Hepatic stellate cell (primary cell): ENCODE measurements at regions not wholly inside any gene's neighbourhood (a gene's known extent, or its start where the extent isn't known, plus 50 kb on each side); places are given as distances from the start of the nearest gene placed in this dataset.
"Not testable (repeated sequence)": the region's sequence is repeated elsewhere in the genome, so short reads cannot be mapped to it uniquely, and the experiment has no call there.

Source experiments
- DNase-seq: peaks from one replicate; pipeline ENCODE4 v3.0.0; 2011; ENCODE audit warnings: low spot score

GRCh38 chr6:3921663-3922062 lies 72.5 kb downstream of the FAM50B start:
- DNase-seq, result no peak

- not testable (repeated sequence) for DNase-seq
These were observed 73.4 kb downstream of the FAM50B start for GRCh38 chr6:3922619-3923018.

GRCh38 chr6:3925223-3926149 lies 76.3 kb downstream of the FAM50B start:
- DNase-seq, result not testable (repeated sequence)

GRCh38 chr6:3926150-3926482 lies 76.9 kb downstream of the FAM50B start:
- DNase-seq, result peak; percentile 46

GRCh38 chr6:3928111-3928510 lies 78.9 kb downstream of the FAM50B start:
- DNase-seq, result no peak

- DNase-seq, result peak; percentile 76
These were observed 80.2 kb downstream of the FAM50B start for GRCh38 chr6:3929281-3929798.

- DNase-seq, result no peak
These were observed 88.3 kb downstream of the FAM50B start for GRCh38 chr6:3937438-3937837.

GRCh38 chr6:3938715-3939367 lies 89.7 kb downstream of the FAM50B start:
- no peak for DNase-seq

- DNase-seq, result no peak
These were observed 90.3 kb downstream of the FAM50B start for GRCh38 chr6:3939368-3939958.

- DNase-seq, result no peak
These were observed 90.8 kb downstream of the FAM50B start for GRCh38 chr6:3939964-3940363.

GRCh38 chr6:3940703-3941102 lies 91.5 kb downstream of the FAM50B start:
- DNase-seq, result no peak

GRCh38 chr6:3943331-3943765 lies 94.2 kb downstream of the FAM50B start:
- DNase-seq, result no peak

- DNase-seq, result no peak
These were observed 95.1 kb downstream of the FAM50B start for GRCh38 chr6:3944246-3944645.

- no peak for DNase-seq
These were observed 97.6 kb downstream of the FAM50B start for GRCh38 chr6:3946778-3947177.

- DNase-seq, result no peak
These were observed 99.7 kb downstream of the FAM50B start for GRCh38 chr6:3948866-3949265.

GRCh38 chr6:3949521-3949920 lies 100.3 kb downstream of the FAM50B start:
- DNase-seq, result no peak

- DNase-seq, result no peak
These were observed 106.9 kb downstream of the FAM50B start for GRCh38 chr6:3956054-3956453.

- no peak for DNase-seq
These were observed 108.1 kb downstream of the FAM50B start for GRCh38 chr6:3957321-3957720.

GRCh38 chr6:3958255-3958654 lies 109.1 kb downstream of the FAM50B start:
- no peak for DNase-seq

GRCh38 chr6:3959385-3959784 lies 110.2 kb downstream of the FAM50B start:
- no peak for DNase-seq

GRCh38 chr6:3960754-3961361 lies 111.7 kb downstream of the FAM50B start:
- DNase-seq, result no peak

- DNase-seq, result no peak
These were observed 112.5 kb downstream of the FAM50B start for GRCh38 chr6:3961581-3962215.
